GM21825 (cell line): ENCODE measurements at regions not wholly inside any gene's neighbourhood (a gene's known extent, or its start where the extent isn't known, plus 50 kb on each side); places are given as distances from the start of the nearest gene placed in this dataset.
"Not testable (repeated sequence)": the region's sequence is repeated elsewhere in the genome, so short reads cannot be mapped to it uniquely, and the experiment has no call there.

Experiments
- ATAC-seq: cut with Tn5 transposase; IDR thresholded peaks from one replicate; pipeline ENCODE4 v1.9.1; 2021; ENCODE audit warnings: mild to moderate bottlenecking, moderate library complexity; ENCODE audit not compliant: unreplicated experiment

DNA sequence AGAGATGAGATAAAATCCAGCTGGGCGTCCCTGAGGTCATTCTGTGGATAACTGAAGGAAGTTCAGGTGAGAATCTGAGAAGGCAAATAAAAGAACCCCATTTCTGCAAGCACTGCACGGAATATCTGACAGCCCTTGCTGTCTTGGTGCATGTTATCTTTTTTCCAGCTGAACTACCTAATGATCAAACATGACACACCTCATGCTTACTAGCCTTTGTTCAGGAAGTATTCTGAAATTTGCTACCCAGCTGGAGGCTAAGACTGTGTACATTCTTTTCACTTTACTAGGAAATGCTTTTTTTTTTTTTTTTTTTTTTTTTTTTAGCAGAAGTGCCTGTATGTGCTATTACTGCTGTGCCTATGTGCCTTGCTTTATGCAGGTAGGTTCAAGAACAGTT, 718.1 kb downstream of the SMARCA1 start:
- no peak for ATAC-seq

- ATAC-seq = no peak
Measured at GRCh38 chrX:128804828-128805227, 718.5 kb downstream of the SMARCA1 start.

DNA sequence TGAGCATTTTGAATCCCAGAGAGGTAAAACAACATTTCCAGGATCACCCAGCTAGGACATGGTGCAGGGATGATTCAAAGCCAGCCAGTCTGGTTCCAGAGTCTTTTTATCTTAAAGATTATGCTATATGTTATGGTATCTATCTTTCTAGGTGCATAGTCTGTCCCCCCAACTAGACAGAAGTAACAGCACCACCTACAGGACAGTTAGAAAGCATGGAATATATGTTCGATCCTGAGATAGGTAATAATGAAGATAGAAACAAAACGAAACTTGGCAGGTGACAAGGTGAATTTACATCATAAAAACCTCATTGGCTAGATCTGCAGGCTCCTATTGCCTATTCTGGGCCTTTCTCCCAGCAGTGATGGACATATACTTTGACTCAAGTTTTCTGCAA, 723.2 kb downstream of the SMARCA1 start:
- no peak for ATAC-seq

DNA sequence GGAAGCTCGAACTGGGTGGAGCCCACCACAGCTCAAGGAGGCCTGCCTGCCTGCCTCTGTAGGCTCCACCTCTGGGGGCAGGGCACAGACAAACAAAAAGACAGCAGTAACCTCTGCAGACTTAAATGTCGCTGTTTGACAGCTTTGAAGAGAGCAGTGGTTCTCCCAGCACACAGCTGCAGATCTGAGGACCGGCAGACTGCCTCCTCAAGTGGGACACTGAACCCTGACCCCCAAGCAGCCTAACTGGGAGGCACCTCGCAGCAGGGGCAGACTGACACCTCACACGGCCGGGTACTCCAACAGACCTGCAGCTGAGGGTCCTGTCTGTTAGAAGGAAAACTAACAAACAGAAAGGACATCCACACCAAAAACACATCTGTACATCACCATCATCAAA, 730.9 kb upstream of the ACTRT1 start:
- ATAC-seq = not testable (repeated sequence)

- ATAC-seq = no peak
Measured at GRCh38 chrX:128781506-128781905, 729.3 kb upstream of the ACTRT1 start.

DNA sequence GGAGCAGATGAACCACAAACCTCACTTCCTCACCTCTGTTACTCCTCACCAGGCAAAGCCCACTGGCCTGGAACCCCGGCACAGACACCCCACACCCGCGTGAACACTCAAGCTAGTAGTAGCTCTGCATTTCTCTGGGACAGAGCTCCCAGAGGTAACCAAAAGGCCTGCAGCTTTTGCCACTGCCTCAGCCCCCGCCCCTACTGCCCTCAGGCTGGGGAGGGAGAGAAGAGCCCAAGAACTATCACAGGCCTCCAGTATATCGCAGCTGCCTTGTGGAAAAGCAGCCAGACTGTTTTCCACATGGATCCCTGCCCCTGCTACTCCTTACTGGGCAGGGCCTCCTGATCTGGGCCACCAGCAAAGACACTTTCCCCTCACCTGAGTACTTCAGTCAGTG, 728.7 kb upstream of the ACTRT1 start:
- no peak for ATAC-seq

DNA sequence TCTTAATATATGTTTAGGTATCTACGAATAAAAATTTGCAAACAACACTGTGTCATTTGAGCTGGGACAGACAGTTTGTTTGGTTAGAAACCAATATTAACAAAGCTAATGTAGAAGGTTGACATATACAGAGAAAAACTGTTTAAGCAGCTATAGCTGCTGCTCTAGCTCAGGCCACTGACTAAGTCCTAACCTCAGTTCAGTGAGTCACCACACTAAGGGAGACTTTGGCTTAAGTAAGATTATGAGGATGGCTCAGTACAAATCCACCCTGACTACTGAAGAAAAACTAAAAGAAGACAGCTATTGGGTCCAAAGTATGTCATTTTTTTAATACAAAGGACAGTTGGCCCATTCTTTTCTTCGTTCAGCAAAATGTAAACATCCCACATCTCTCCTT, 717.3 kb upstream of the ACTRT1 start:
- no peak for ATAC-seq

DNA sequence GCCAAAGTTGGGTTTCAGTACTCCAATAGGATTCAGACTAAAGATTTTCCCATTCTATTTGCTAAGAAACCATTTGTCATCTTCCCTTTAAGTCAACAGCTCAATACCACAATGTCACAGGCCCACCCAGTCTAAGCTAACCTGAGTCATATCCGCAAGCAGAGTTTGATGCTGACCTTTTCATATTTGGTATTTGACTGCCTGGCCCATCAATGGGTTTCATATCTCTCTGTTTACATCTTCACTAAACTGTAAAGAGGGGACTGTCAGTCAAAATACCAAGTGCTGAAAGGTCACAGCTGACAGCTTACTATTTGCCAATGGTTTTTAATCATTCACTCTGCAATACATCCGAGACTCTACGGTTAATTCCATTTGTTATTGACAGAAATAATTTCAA, 707.5 kb upstream of the ACTRT1 start:
- no peak for ATAC-seq

- ATAC-seq = no peak
Measured at GRCh38 chrX:128759177-128759576, 707.0 kb upstream of the ACTRT1 start.

DNA sequence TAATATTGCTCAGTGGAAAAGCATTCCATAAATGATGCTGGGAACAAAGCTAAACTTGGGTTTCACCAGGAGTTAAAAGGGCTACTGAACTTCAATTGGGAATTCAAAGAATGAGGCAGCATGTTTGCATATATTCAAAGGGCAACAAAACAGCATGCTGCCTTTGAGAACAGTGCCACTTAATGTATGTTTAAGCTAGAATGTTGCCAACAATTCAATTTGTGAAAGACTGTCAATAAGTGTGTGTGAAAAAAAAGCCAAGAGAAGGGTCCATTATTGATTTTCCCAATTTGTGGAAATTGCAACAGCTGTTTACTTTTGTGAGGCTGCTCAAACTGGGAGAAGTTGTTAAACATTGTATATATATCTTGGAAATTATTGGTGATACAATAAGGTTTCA, 701.9 kb upstream of the ACTRT1 start:
- ATAC-seq = no peak

- no peak for ATAC-seq
Measured at GRCh38 chrX:128739539-128739938, 687.3 kb upstream of the ACTRT1 start.

GRCh38 chrX:128728943-128729342, 676.7 kb upstream of the ACTRT1 start:
- ATAC-seq = no peak

DNA sequence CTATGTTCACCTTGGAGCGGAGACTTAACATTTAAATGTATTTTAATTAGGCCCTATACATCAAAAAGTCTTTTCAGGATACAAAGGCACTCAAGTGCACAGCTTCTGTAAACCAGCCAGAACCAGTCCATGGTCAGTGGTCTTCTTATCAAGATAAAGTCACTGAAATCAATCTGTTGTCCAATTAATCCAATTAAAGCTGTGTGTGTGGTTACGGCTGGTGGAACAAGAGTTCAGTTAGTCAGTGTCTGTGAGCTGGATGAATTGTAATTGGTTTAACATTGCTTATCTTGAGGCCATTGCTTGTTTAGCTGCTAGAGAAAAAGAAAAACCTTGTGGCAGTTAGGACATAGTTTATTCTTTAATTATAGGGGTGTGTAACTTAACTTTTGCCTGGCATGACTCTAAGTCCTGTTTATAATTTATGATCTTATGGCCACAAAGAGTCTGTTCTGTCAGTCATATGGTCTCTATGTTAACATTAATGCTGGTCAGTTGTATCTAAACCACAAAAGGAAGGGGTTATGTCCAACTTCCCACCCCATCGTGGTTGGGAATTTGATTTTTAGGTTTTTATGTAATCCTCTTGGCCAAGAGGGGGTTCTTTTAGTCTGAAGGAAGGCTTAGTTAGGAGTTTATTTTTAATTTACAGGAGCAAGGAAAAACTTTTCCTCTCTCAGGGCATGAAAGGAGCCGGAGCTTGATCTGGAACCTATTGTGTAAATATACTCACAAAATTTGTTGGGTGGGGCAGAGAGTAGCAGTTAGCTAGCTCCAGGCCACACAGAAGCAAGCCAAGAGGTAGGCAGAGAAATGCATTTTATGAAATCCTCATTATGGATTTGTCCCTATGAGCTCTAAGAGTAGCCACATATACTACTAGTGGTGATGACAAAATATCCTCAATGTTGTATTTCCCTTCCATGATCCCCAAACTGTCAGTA, 665.7 kb upstream of the ACTRT1 start:
- ATAC-seq = no peak

GRCh38 chrX:128714425-128714824, 662.2 kb upstream of the ACTRT1 start:
- ATAC-seq = no peak

DNA sequence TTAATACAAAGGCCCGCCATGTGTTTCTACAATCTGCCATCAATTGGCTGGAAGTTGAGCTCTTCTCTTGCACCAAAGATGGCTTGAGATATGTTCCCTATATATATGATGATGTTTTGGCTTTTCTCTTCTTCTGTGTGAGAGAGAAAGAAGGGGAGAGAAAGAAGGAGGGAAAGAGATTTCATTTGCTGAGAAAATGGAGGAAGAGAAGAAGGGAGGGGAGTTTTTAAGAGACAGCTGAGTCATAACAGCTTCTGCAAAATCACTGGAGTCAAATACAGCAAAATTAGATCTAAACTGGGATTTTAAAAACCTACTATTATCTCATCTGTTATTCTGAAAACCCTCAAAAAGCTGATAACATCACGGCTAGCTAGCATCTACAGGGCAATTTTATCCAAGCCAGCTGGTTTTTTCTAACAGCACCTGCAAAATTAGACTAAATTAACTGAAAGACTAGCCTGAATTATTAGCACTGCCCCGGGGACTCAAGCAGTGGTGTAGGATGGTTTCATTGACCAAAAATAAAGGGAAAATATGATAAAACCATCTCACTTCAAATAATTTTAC, 647.6 kb upstream of the ACTRT1 start:
- no peak for ATAC-seq

DNA sequence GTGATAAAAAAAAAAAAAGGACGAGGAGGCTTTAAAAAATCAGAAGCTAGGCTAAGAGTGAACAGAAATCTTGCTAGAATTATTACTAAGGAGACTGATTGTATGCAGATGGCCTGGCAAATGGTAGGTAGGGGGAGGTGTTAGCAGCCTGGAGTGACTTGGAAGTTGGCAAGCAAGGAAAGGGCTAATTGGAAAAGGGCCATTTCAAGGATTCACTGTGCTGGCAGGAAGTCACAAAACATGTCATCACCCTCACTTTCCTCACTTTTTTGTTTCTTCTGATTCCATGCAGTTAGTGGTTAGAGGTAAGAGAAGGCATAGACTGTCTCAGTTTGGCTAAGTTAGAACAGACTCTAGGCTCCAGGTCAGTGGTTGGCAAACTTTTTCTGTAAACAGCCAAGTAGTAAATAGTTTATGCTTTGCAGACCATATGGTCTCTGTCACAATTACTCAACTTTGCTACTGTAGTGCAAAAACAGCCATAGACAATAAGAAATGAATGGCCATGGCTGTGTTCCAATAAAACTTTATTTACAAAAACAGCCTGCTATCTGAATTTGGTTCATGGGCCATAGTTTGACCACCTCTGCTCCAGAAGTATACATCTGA, 646.5 kb upstream of the ACTRT1 start:
- ATAC-seq = no peak

DNA sequence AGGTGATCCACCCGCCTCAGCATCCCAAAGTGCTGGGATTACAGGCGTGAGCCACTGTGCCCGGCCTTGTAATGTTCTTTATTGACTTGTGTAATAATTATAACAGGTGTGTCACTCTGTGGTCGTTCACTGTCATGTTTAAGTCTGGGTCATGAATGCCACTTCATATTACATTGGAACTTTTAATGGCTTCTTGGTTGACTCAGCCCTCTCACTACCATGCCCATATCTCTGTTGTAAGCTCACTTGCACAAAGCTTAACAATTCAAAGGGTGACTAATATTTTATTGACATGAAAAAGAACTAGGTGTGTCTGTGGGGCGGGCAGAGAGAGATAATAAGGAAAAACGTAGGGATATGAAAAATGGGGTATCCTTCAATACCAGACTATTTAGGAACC, 639.7 kb upstream of the ACTRT1 start:
- no peak for ATAC-seq

GRCh38 chrX:128685387-128685786, 633.2 kb upstream of the ACTRT1 start:
- no peak for ATAC-seq

DNA sequence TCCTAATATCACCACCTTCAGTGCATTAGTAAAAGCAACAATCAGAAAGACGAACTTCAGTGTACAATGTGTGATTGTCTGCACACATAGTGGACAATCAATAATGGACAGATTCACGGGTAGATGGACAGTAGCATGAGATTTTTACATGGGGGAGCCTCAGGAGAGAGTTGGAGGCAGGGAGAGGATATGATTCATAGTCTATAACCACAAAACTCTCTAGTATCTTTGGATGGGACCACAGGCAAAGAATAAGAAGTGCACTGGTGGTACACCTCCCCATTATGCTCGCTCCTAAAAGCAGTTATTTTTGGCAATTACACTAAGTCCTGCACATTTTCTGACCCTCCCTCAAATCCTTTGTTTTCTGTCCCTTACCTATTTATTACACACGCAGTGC, 624.4 kb upstream of the ACTRT1 start:
- no peak for ATAC-seq

DNA sequence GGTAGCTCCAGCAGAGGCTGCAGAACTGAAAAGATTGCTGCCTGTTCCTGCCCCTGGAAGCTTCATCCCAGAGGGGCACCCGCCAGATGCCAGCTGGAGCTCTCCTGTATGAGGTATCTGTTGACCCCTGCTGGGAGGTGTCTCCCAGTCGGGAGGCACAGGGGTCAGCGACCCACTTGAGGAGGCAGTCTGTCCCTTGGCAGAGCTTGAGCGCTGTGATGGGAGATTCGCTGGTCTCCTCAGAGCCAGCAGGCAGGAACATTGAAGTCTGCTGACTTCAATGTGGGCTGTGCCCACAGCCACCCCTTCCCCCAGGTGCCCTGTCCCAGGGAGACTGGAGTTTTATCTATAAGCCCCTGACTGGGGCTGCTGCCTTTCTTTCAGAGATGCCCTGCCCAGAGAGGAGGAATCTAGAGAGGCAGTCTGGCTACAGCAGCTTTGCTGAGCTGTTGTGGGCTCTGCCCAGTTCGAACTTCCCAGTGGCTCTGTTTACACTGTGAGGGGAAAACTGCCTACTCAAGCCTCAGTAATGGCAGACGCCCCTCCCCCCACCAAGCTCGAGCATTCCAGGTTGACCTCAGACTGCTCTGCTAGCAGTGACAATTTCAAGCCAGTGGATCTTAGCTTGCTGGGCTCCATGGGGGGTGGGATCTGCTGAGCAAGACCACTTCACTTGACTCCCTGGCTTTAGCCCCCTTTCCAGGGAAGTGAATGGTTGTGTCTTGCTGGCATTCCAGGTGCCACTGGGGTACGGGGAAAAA, 622.3 kb upstream of the ACTRT1 start:
- not testable (repeated sequence) for ATAC-seq

DNA sequence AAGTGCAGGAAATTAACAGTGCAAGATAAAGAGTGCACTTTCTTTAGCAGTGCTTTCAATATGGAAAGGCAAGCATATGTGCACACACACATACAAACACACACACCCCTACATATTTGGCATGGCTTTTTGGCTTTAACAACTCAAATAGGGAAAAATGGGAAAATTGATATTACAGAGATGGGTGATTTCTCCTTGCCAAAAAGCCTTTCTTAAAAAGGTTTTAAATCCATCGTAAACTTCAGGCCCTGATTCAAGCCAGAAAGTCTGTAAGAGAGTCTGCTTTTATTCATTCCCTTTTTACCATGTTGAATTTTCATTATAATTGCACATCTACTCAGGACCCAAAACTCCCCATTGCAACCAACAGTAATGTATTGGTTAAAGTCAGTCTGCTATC, 612.0 kb upstream of the ACTRT1 start:
- no peak for ATAC-seq
